Smooth muscle cell (in vitro differentiated cells): ENCODE measurements at regions not wholly inside any gene's neighbourhood (a gene's known extent, or its start where the extent isn't known, plus 50 kb on each side); places are given as distances from the start of the nearest gene placed in this dataset.
"Not testable (repeated sequence)": the region's sequence is repeated elsewhere in the genome, so short reads cannot be mapped to it uniquely, and the experiment has no call there.

ENCODE experiments used
- DNase-seq: peaks from one replicate; lab custom pipeline; 2025; ENCODE audit not compliant: unreplicated experiment; lab: John Stamatoyannopoulos, UW
- H2AFZ ChIP-seq: fragments of 200-600 bp; sonication (generic); 2 replicates; pipeline ENCODE4 v1.6.0; 2016; ENCODE audit warnings: antibody characterized with exemption, low read depth, mild to moderate bottlenecking
- H3F3A ChIP-seq: fragments of 200-600 bp; sonication (generic); 2 replicates; pipeline ENCODE4 v1.6.0; 2017; ENCODE audit warnings: antibody characterized with exemption, low read depth
- H3K27ac ChIP-seq: fragments of 200-600 bp; sonication (generic); 2 replicates; pipeline ENCODE4 v1.5.1; 2016; ENCODE audit warnings: low read depth, mild to moderate bottlenecking
- H3K27me3 ChIP-seq: fragments of 200-600 bp; sonication (generic); 2 replicates; pipeline ENCODE4 v1.6.1; 2016; ENCODE audit warnings: low read depth, mild to moderate bottlenecking
- H3K36me3 ChIP-seq: fragments of 200-600 bp; sonication (generic); 2 replicates; pipeline ENCODE4 v1.5.1; 2016; ENCODE audit warnings: low read depth
- H3K4me1 ChIP-seq: fragments of 200-600 bp; sonication (generic); 2 replicates; pipeline ENCODE4 v1.5.1; 2016; ENCODE audit warnings: low read depth
- H3K4me2 ChIP-seq: fragments of 200-600 bp; sonication (generic); 2 replicates; pipeline ENCODE4 v1.6.0; 2016; ENCODE audit warnings: mild to moderate bottlenecking
- H3K4me3 ChIP-seq: fragments of 200-600 bp; sonication (generic); 2 replicates; pipeline ENCODE4 v1.5.1; 2016; ENCODE audit warnings: mild to moderate bottlenecking
- H3K79me2 ChIP-seq: fragments of 200-600 bp; sonication (generic); 2 replicates; pipeline ENCODE4 v1.6.0; 2016; ENCODE audit warnings: low read depth, mild to moderate bottlenecking
- H3K9ac ChIP-seq: fragments of 200-600 bp; sonication (generic); 2 replicates; pipeline ENCODE4 v1.6.0; 2016; ENCODE audit warnings: low read depth
- H3K9me3 ChIP-seq: fragments of 200-600 bp; sonication (generic); replicated peaks from 2 replicates; pipeline ENCODE4 v1.5.1; 2016; ENCODE audit warnings: low read depth
- H4K20me1 ChIP-seq: fragments of 200-600 bp; sonication (generic); 2 replicates; pipeline ENCODE4 v1.6.0; 2016; ENCODE audit warnings: low read depth
- WGBS: methylation state at CpG from one replicate; pipeline ENCODE4 v1.1.7; 2016; ENCODE audit warnings: low lambda C conversion rate; 5-methylcytosine and 5-hydroxymethylcytosine counted together
- TF ChIP-seq, protein P1 (sequence below): fragments of 200-600 bp; sonication (generic); IDR thresholded peaks from 2 replicates; pipeline ENCODE4 v1.5.1; 2017; ENCODE audit warnings: borderline replicate concordance, mild to moderate bottlenecking, antibody characterized with exemption; ENCODE audit not compliant: insufficient read depth, poor library complexity, severe bottlenecking

DNA sequence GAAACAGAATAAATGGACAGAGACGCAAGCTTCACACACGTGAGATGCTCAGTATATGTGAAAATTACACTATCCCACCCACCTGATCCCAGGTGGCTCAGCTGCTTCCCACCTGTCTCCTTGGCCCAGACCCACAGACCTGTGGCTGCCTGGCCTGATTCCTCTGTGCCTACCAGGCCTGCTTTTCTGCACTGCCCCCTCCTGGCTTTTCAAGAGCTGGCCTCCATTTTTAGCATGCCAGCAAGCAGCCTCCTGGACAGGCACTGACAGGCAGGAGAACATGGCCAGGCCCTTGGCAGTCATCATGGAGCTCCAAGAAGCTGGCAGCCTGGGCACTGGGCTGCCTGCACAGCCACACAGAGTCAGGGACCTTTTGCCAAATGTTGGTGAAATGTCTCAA, 79.5 kb upstream of the HMGXB4 start:
- 91% methylated on average over 2 of the region's 2 CpGs for WGBS
- DNase-seq = no peak
- no peaks in the 10 kb centered on the region for H3F3A ChIP-seq
- no peaks in the 10 kb centered on the region for H3K9me3 ChIP-seq
- no peak overlapping the region for H3K27ac ChIP-seq
- H2AFZ ChIP-seq = no peak overlapping the region
- H3K27me3 ChIP-seq = peaks cover 20% of the 10 kb centered on the region
- H3K4me3 ChIP-seq = no peak overlapping the region
- H3K79me2 ChIP-seq = no peaks in the 10 kb centered on the region
- TF ChIP-seq, protein P1, sequence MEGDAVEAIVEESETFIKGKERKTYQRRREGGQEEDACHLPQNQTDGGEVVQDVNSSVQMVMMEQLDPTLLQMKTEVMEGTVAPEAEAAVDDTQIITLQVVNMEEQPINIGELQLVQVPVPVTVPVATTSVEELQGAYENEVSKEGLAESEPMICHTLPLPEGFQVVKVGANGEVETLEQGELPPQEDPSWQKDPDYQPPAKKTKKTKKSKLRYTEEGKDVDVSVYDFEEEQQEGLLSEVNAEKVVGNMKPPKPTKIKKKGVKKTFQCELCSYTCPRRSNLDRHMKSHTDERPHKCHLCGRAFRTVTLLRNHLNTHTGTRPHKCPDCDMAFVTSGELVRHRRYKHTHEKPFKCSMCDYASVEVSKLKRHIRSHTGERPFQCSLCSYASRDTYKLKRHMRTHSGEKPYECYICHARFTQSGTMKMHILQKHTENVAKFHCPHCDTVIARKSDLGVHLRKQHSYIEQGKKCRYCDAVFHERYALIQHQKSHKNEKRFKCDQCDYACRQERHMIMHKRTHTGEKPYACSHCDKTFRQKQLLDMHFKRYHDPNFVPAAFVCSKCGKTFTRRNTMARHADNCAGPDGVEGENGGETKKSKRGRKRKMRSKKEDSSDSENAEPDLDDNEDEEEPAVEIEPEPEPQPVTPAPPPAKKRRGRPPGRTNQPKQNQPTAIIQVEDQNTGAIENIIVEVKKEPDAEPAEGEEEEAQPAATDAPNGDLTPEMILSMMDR = no peak
- no peak overlapping the region for H3K4me2 ChIP-seq
- no peak overlapping the region for H3K9ac ChIP-seq
- H3K4me1 ChIP-seq = no peaks in the 10 kb centered on the region
- H3K36me3 ChIP-seq = no peaks in the 10 kb centered on the region
- H4K20me1 ChIP-seq = no peaks in the 10 kb centered on the region

DNA sequence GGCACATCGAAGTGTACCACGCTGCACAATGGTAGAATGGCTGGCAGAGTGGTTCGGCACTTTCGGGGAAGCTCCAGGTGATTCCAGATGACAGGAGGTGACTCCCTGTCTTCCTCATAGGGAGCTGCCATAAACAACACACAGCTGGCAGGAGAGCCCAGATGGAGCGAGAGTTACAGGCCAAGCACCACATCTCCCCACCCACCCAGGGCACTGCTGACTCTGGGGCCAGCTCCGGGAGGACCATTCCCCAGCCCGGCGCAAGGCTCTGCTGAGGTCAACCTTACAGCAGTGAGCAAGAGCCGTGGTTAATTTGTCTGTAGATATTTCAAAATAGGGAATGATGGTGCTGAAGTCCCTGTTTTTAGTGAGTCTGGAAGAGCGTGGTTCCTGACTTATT, 78.8 kb upstream of the HMGXB4 start:
- Histone ChIP-seq H3K27me3 (peaks cover 14% of the 10 kb centered on the region), H3K27ac (no peak overlapping the region), H3K9ac (no peak overlapping the region), H4K20me1 (no peaks in the 10 kb centered on the region), H3K4me2 (no peak overlapping the region), H3F3A (no peaks in the 10 kb centered on the region), H3K36me3 (no peaks in the 10 kb centered on the region), H2AFZ (no peak overlapping the region), H3K4me1 (no peaks in the 10 kb centered on the region), H3K79me2 (no peaks in the 10 kb centered on the region), H3K4me3 (no peak overlapping the region), H3K9me3 (no peaks in the 10 kb centered on the region)
- DNase-seq = no peak
- 98% methylated on average over 10 of the region's 10 CpGs for WGBS
- TF ChIP-seq, protein P1 = no peak

DNA sequence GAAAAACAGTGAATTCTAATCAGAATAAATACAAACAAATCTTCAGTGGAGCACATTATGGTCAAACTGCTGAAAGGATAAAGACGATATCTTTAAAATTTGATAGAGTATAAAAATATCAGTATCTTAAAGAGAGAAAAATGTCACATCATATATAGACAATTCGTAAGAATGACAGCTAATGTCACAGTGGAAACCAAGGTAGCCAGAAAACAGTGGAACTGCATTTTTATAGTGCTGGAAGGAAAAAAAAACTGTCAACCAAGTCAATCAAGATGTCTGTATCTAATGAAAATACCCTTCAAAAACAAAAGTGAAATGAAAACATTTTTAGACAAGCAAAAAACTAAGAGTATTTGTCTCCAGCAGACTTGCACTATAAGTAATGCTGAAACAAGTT, 73.4 kb upstream of the HMGXB4 start:
- TF ChIP-seq, protein P1 = no peak
- Histone ChIP-seq H3K4me3 (no peak overlapping the region), H2AFZ (no peak overlapping the region), H4K20me1 (no peaks in the 10 kb centered on the region), H3K9me3 (no peaks in the 10 kb centered on the region), H3K27me3 (no peaks in the 10 kb centered on the region), H3K4me2 (no peak overlapping the region), H3K79me2 (no peaks in the 10 kb centered on the region), H3K4me1 (no peaks in the 10 kb centered on the region), H3K9ac (no peak overlapping the region), H3K36me3 (no peaks in the 10 kb centered on the region), H3F3A (no peaks in the 10 kb centered on the region), H3K27ac (no peak overlapping the region)
- no peak for DNase-seq
- WGBS = 43% methylated on average over 2 of the region's 2 CpGs

DNA sequence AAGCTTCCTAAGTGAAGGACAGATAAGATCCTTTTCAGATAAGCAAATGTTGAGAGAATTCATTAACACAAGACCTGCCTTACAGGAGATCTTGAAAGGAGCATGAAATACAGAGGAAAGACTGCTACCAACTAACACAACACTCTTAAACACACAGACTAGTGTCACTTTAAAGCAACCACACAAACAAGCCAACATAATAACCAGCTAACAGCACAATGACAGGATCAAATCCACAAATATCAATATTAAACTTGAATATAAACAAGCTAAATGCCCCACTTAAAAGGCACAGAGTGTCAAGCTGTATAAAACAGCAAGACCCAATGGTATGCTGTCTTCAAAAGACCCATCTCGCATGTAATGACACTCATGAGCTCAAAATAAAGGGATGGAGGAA, 70.8 kb upstream of the HMGXB4 start:
- Histone ChIP-seq H3K27me3 (no peaks in the 10 kb centered on the region), H4K20me1 (no peaks in the 10 kb centered on the region), H3F3A (no peaks in the 10 kb centered on the region), H3K27ac (no peak overlapping the region), H3K9me3 (no peaks in the 10 kb centered on the region), H3K4me3 (no peak overlapping the region), H3K36me3 (no peaks in the 10 kb centered on the region), H2AFZ (no peak overlapping the region), H3K79me2 (no peaks in the 10 kb centered on the region), H3K4me2 (no peak overlapping the region), H3K4me1 (no peaks in the 10 kb centered on the region), H3K9ac (no peak overlapping the region)
- TF ChIP-seq, protein P1 = no peak
- 88% methylated on average over 1 of the region's 1 CpG for WGBS
- no peak for DNase-seq

DNA sequence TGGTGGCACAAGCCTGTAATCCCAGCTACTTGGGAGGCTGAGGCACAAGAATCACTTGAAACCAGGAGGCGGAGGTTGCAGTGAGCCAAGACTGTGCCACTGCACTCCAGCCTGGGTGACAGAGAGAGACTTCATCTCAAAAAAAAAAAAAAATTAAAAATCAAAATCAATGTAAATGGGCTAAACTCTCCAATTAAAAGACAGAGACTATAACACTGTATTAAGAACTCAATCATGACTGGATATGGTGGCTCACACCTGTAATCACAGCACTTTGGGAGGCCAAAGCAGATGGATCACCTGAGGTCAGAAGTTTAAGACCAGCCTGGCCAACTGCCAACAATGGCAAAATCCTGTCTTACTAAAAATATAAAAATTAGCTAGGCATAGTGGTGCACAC, 68.4 kb upstream of the HMGXB4 start:
- not testable (repeated sequence) for H3K27ac ChIP-seq, H3K4me2 ChIP-seq, H3K9ac ChIP-seq, H2AFZ ChIP-seq, H3K4me1 ChIP-seq, DNase-seq, H3K79me2 ChIP-seq, H3K27me3 ChIP-seq, H3K9me3 ChIP-seq, H3F3A ChIP-seq, H3K4me3 ChIP-seq, H3K36me3 ChIP-seq, H4K20me1 ChIP-seq
- 94% methylated on average over 1 of the region's 1 CpG for WGBS
